K562 (cell line): ENCODE measurements at regions not wholly inside any gene's neighbourhood (a gene's known extent, or its start where the extent isn't known, plus 50 kb on each side); places are given as distances from the start of the nearest gene placed in this dataset.
"Not testable (repeated sequence)": the region's sequence is repeated elsewhere in the genome, so short reads cannot be mapped to it uniquely, and the experiment has no call there.

Experiments
- ATAC-seq: fragments of 200-7000 bp; cut with Tn5 transposase; 3 replicates; pipeline ENCODE4 v1.9.1; 2020; ENCODE audit warnings: moderate library complexity
- BruUV-seq: library from RNA; stranded (reverse); fragments of 400-500 nt; replicated peaks from 2 replicates; lab custom pipeline; 2021; lab: Mats Ljungman, UMichigan
- CTCF ChIA-PET: fragments of 300-600 bp; formaldehyde crosslinking; extraction: SDS; loops from one replicate; lab custom pipeline; 2021; ENCODE audit warnings: low intra/inter-chr PET ratio; lab: Yijun Ruan, JAX
- POLR2A ChIA-PET: fragments of 300-600, 350-650 bp; sonication (Branson Sonifier 250); formaldehyde crosslinking; extraction: SDS; loops from one replicate; lab custom pipeline; 2021; ENCODE audit warnings: antibody characterized with exemption, inconsistent platforms; lab: Yijun Ruan, JAX
- DNase-seq, 4 experiments: peaks; one replicate each; pipeline versions ENCODE4 v3.0.0 to v3.0.0-alpha.2; 2011 to 2018; ENCODE audit warnings: low spot score in 3 of 4, mixed read lengths in 3 of 4; ENCODE audit errors: extremely low read depth in 1 of 4
- FAIRE-seq: peaks from 2 replicates; lab custom pipeline; 2011; peaks lifted over from hg19 to GRCh38; lab: Jason Lieb, UNC
- H2AFZ ChIP-seq: 2 replicates; pipeline ENCODE4 v1.6.0; 2011; ENCODE audit warnings: low read depth, low read length, control low read depth, inconsistent platforms
- H3K27ac ChIP-seq: fragments of 200-600 bp; 3 replicates; pipeline ENCODE4 v1.8.0; 2011; ENCODE audit warnings: low read depth, mild to moderate bottlenecking, control low read depth, inconsistent platforms, low read length, moderate library complexity, mixed read lengths; ENCODE audit errors: extremely low read depth
- H3K27me3 ChIP-seq, 2 experiments: fragments of 300-600 bp in 1 of 2; 2 replicates in 1 of 2; 3 replicates in 1 of 2; pipeline versions ENCODE4 v1.6.0 to v1.8.0; 2011; ENCODE audit warnings: inconsistent platforms in 2 of 2, low read length in 2 of 2, mild to moderate bottlenecking in 1 of 2, mixed read lengths in 1 of 2, moderate library complexity in 1 of 2; ENCODE audit not compliant: control insufficient read depth in 2 of 2, insufficient read depth in 2 of 2
- H3K36me3 ChIP-seq: fragments of 300-600 bp; 3 replicates; pipeline ENCODE4 v1.8.0; 2011; ENCODE audit warnings: mild to moderate bottlenecking, low read length, inconsistent platforms; ENCODE audit not compliant: control insufficient read depth, insufficient read depth
- H3K4me1 ChIP-seq, 2 experiments: fragments of 200-600 bp in 1 of 2; replicated peaks in 1 of 2; 2 replicates in 1 of 2; 3 replicates in 1 of 2; pipeline versions ENCODE4 v1.5.1 to v1.8.0; 2011; ENCODE audit warnings: inconsistent platforms in 2 of 2, low read length in 2 of 2, mild to moderate bottlenecking in 1 of 2, mixed read lengths in 1 of 2, moderate library complexity in 1 of 2; ENCODE audit not compliant: control insufficient read depth in 2 of 2, insufficient read depth in 2 of 2
- H3K4me2 ChIP-seq: 2 replicates; pipeline ENCODE4 v1.6.1; 2011; ENCODE audit warnings: low read length, control low read depth, inconsistent platforms, mixed read lengths; ENCODE audit not compliant: insufficient read depth
- H3K4me3 ChIP-seq: fragments of 200-600 bp; sonication (generic), shearing (Covaris generic); 2 replicates; pipeline ENCODE4 v1.5.1; 2016; ENCODE audit warnings: control low read depth, inconsistent platforms
- H3K79me2 ChIP-seq: fragments of 200-600 bp; 3 replicates; pipeline ENCODE4 v1.8.0; 2011; ENCODE audit warnings: low read length, inconsistent platforms; ENCODE audit not compliant: control insufficient read depth, insufficient read depth
- H3K9ac ChIP-seq, 2 experiments: 2 replicates each; pipeline versions ENCODE4 v1.6.0 to v1.6.1; 2011; ENCODE audit warnings: low read depth in 2 of 2, low read length in 2 of 2, control low read depth in 1 of 2, inconsistent platforms in 1 of 2, mild to moderate bottlenecking in 1 of 2, mixed read lengths in 1 of 2; ENCODE audit not compliant: insufficient read depth in 1 of 2
- H3K9me1 ChIP-seq: one replicate; pipeline ENCODE4 v1.6.0; 2011; ENCODE audit warnings: inconsistent platforms, mild to moderate bottlenecking, low read length, moderate library complexity; ENCODE audit not compliant: control insufficient read depth, insufficient read depth
- H3K9me3 ChIP-seq: replicated peaks from 2 replicates; pipeline ENCODE4 v1.5.1; 2011; ENCODE audit warnings: low read depth, low read length, inconsistent platforms; ENCODE audit not compliant: control insufficient read depth, insufficient read depth
- H4K20me1 ChIP-seq: replicated peaks from 2 replicates; pipeline ENCODE4 v1.6.1; 2011; ENCODE audit warnings: low read length, inconsistent platforms, mixed read lengths; ENCODE audit not compliant: control insufficient read depth, insufficient read depth
- E2F6 ChIP-seq, 2 experiments: IDR thresholded peaks; 2 replicates each; pipeline ENCODE4 v1.6.1; 2011; ENCODE audit warnings: borderline replicate concordance in 1 of 2, control low read depth in 1 of 2, low read depth in 1 of 2, low read length in 1 of 2, mild to moderate bottlenecking in 1 of 2, mixed read lengths in 1 of 2, moderate library complexity in 1 of 2; ENCODE audit not compliant: insufficient read depth in 1 of 2, insufficient read length in 1 of 2, poor library complexity in 1 of 2, severe bottlenecking in 1 of 2; ENCODE audit errors: extremely low read depth in 1 of 2
- WGBS: fragments of 100-300 bp; shearing (Covaris generic); methylation state at CpG from one replicate; pipeline ENCODE4 v1.1.6; 2016; ENCODE audit warnings: low coverage, mixed read lengths; ENCODE audit not compliant: insufficient coverage; ENCODE audit errors: missing lambda C conversion rate; 5-methylcytosine and 5-hydroxymethylcytosine counted together
- in situ Hi-C: fragments of 300-500 bp; cut with MboI; formaldehyde crosslinking; loops from 4 replicates; pipeline ENCODE4 v1.15.0; 2018; ENCODE audit warnings: inconsistent platforms, mixed read lengths
- intact Hi-C: fragments of 100-400 bp; cut with micrococcal nuclease; formaldehyde crosslinking; loops from 2 replicates; pipeline ENCODE4 v1.14.2; 2022

- H3K27ac ChIP-seq, H3K4me3 ChIP-seq, intact Hi-C loops, FAIRE-seq, DNase-seq, H2AFZ ChIP-seq, H3K4me1 ChIP-seq, POLR2A ChIA-PET, H3K9ac ChIP-seq, BruUV-seq, H3K36me3 ChIP-seq, H3K79me2 ChIP-seq, H4K20me1 ChIP-seq, ATAC-seq, CTCF ChIA-PET, H3K9me1 ChIP-seq, H3K27me3 ChIP-seq, H3K4me2 ChIP-seq, H3K9me3 ChIP-seq: not testable (repeated sequence)
- peak in 1 of 2 experiments; percentile 2 for TF ChIP-seq E2F6 (IDR thresholded peaks at IDR 0.05; ENCODE audit: borderline replicate concordance in 1 of 2, extremely low read depth in 1 of 2, insufficient read depth in 1 of 2, insufficient read length in 1 of 2, low read depth in 1 of 2, low read length in 1 of 2, poor library complexity in 1 of 2, severe bottlenecking in 1 of 2)
- WGBS, result 1% methylated on average over 4 of the region's 4 CpGs
- in situ Hi-C loops, result loop anchor here (5.0 kb wide), 1 partner anchor 85 kb away; no protein-coding TSS in a partner anchor
Observed at GRCh38 chr2:89761863-89762262, 1070.4 kb downstream of the RPIA start.

- H3K4me2 ChIP-seq, intact Hi-C loops, POLR2A ChIA-PET, H3K79me2 ChIP-seq, DNase-seq, H4K20me1 ChIP-seq, H3K27ac ChIP-seq, H3K9me3 ChIP-seq, BruUV-seq, H3K4me3 ChIP-seq, H3K36me3 ChIP-seq, H3K4me1 ChIP-seq, H3K9ac ChIP-seq, H3K9me1 ChIP-seq, CTCF ChIA-PET, ATAC-seq, FAIRE-seq: not testable (repeated sequence)
- peak in 1 of 2 experiments; percentile 21 for TF ChIP-seq E2F6 (IDR thresholded peaks at IDR 0.05; ENCODE audit: borderline replicate concordance in 1 of 2, extremely low read depth in 1 of 2, insufficient read depth in 1 of 2, insufficient read length in 1 of 2, low read depth in 1 of 2, low read length in 1 of 2, poor library complexity in 1 of 2, severe bottlenecking in 1 of 2)
- in situ Hi-C loops, result loop anchor here (5.0 kb wide), 1 partner anchor 85 kb away; no protein-coding TSS in a partner anchor
- peak overlapping the region; percentile 45; the same call in 1 of the 2 replicates for H2AFZ ChIP-seq
- WGBS, result 1% methylated on average over 13 of the region's 13 CpGs
- peaks cover 6 to 16% of the 10 kb centered on the region in 2 experiments; a peak in 3 of 5 replicates for H3K27me3 ChIP-seq
Observed at GRCh38 chr2:89762461-89763253, 1071.2 kb downstream of the RPIA start.
